GM12865 (cell line): ENCODE measurements at regions not wholly inside any gene's neighbourhood (a gene's known extent, or its start where the extent isn't known, plus 50 kb on each side); places are given as distances from the start of the nearest gene placed in this dataset.

ENCODE experiments used
- DNase-seq: peaks from one replicate; pipeline ENCODE4 v3.0.0; 2010; ENCODE audit warnings: low read depth
- H3K4me3 ChIP-seq: 2 replicates; pipeline ENCODE4 v1.5.1; 2011; ENCODE audit warnings: mild to moderate bottlenecking, low read depth, low read length, control low read depth
- CTCF ChIP-seq: IDR thresholded peaks from 2 replicates; pipeline ENCODE4 v1.5.1; 2011; ENCODE audit warnings: low read length, control low read depth, low read depth, inconsistent platforms; ENCODE audit not compliant: insufficient read depth; ENCODE audit errors: missing control alignments

- no peak for DNase-seq
- TF ChIP-seq CTCF = no peak
- no peak overlapping the region for H3K4me3 ChIP-seq
Measured at GRCh38 chr16:17605784-17606183, 135.0 kb upstream of the XYLT1 start.

- DNase-seq = no peak
- no peak for TF ChIP-seq CTCF
- H3K4me3 ChIP-seq = no peak overlapping the region
Measured at GRCh38 chr16:17603626-17604025, 132.9 kb upstream of the XYLT1 start.

- no peak for DNase-seq
- TF ChIP-seq CTCF = no peak
- no peak overlapping the region for H3K4me3 ChIP-seq
Measured at GRCh38 chr16:17602678-17603077, 131.9 kb upstream of the XYLT1 start.

GRCh38 chr16:17598968-17599367 is 128.2 kb upstream of the XYLT1 start:
- no peak overlapping the region for H3K4me3 ChIP-seq
- TF ChIP-seq CTCF = no peak
- DNase-seq = no peak

GRCh38 chr16:17591655-17592405 is 121.1 kb upstream of the XYLT1 start:
- H3K4me3 ChIP-seq = no peak overlapping the region
- no peak for DNase-seq
- no peak for TF ChIP-seq CTCF

GRCh38 chr16:17590711-17591654 is 120.2 kb upstream of the XYLT1 start:
- no peak for TF ChIP-seq CTCF
- no peak overlapping the region for H3K4me3 ChIP-seq
- DNase-seq = no peak

- TF ChIP-seq CTCF = no peak
- no peak overlapping the region for H3K4me3 ChIP-seq
- DNase-seq = no peak
Measured at GRCh38 chr16:17589898-17590297, 119.1 kb upstream of the XYLT1 start.
